T-helper 2 cell treated with Interferon-gamma antibody and Interleukin-4, amounts not matched to agents 5 μg/mL and 100 μg/mL, for 36 hours (primary cell): ENCODE measurements at regions not wholly inside any gene's neighbourhood (a gene's known extent, or its start where the extent isn't known, plus 50 kb on each side); places are given as distances from the start of the nearest gene placed in this dataset.
"Not testable (repeated sequence)": the region's sequence is repeated elsewhere in the genome, so short reads cannot be mapped to it uniquely, and the experiment has no call there.

Experiments used
- DNase-seq: peaks from one replicate; pipeline ENCODE4 v3.0.0; 2021; ENCODE audit warnings: low spot score
- H3K27ac Mint-ChIP-seq: one replicate; pipeline ENCODE4 v1.8.0; 2021; ENCODE audit warnings: mild to moderate bottlenecking, mixed read lengths
- H3K27me3 Mint-ChIP-seq: one replicate; pipeline ENCODE4 v1.8.0; 2021; ENCODE audit warnings: low read depth, mixed read lengths
- H3K36me3 Mint-ChIP-seq: one replicate; pipeline ENCODE4 v1.8.0; 2021; ENCODE audit warnings: low read depth, mixed read lengths
- H3K4me1 Mint-ChIP-seq: one replicate; pipeline ENCODE4 v1.8.0; 2021; ENCODE audit warnings: low read depth, mixed read lengths
- H3K4me3 Mint-ChIP-seq: one replicate; pipeline ENCODE4 v1.8.0; 2022; ENCODE audit warnings: mild to moderate bottlenecking, moderate library complexity, mixed read lengths
- H3K9me3 Mint-ChIP-seq: one replicate; pipeline ENCODE4 v1.8.0; 2021; ENCODE audit warnings: mixed read lengths

- H3K4me3 Mint-ChIP-seq: no peak overlapping the region
- no peak for DNase-seq
- H3K36me3 Mint-ChIP-seq: no peaks in the 10 kb centered on the region
- H3K4me1 Mint-ChIP-seq: no peaks in the 10 kb centered on the region
- H3K9me3 Mint-ChIP-seq: peaks cover 7% of the 10 kb centered on the region
- H3K27ac Mint-ChIP-seq: no peak overlapping the region
- no peaks in the 10 kb centered on the region for H3K27me3 Mint-ChIP-seq
Observed at GRCh38 chr18:42533009-42533575, 578.1 kb downstream of the PIK3C3 start.

GRCh38 chr18:42533616-42534015, 578.6 kb downstream of the PIK3C3 start:
- Mint-ChIP-seq H3K4me3 (no peak overlapping the region), H3K36me3 (no peaks in the 10 kb centered on the region), H3K27ac (no peak overlapping the region), H3K4me1 (no peaks in the 10 kb centered on the region), H3K9me3 (peaks cover 7% of the 10 kb centered on the region), H3K27me3 (no peaks in the 10 kb centered on the region)
- no peak for DNase-seq

- H3K9me3 Mint-ChIP-seq: peaks cover 7% of the 10 kb centered on the region
- no peaks in the 10 kb centered on the region for H3K36me3 Mint-ChIP-seq
- no peak overlapping the region for H3K4me3 Mint-ChIP-seq
- H3K4me1 Mint-ChIP-seq: no peaks in the 10 kb centered on the region
- H3K27ac Mint-ChIP-seq: no peak overlapping the region
- H3K27me3 Mint-ChIP-seq: no peaks in the 10 kb centered on the region
- no peak for DNase-seq
Observed at GRCh38 chr18:42534313-42534712, 579.3 kb downstream of the PIK3C3 start.

- Mint-ChIP-seq H3K27ac (no peak overlapping the region), H3K27me3 (no peaks in the 10 kb centered on the region), H3K4me3 (no peak overlapping the region), H3K36me3 (no peaks in the 10 kb centered on the region), H3K9me3 (peaks cover 3% of the 10 kb centered on the region), H3K4me1 (no peaks in the 10 kb centered on the region)
- DNase-seq: no peak
Observed at GRCh38 chr18:42536442-42536841, 579.0 kb downstream of the RIT2 start.

GRCh38 chr18:42537291-42537690, 578.2 kb downstream of the RIT2 start:
- no peaks in the 10 kb centered on the region for H3K27me3 Mint-ChIP-seq
- no peaks in the 10 kb centered on the region for H3K36me3 Mint-ChIP-seq
- no peak overlapping the region for H3K4me3 Mint-ChIP-seq
- H3K27ac Mint-ChIP-seq: no peak overlapping the region
- no peaks in the 10 kb centered on the region for H3K4me1 Mint-ChIP-seq
- no peak for DNase-seq
- H3K9me3 Mint-ChIP-seq: no peaks in the 10 kb centered on the region

GRCh38 chr18:42544901-42545300, 570.6 kb downstream of the RIT2 start:
- Mint-ChIP-seq H3K9me3 (peaks cover 7% of the 10 kb centered on the region), H3K4me1 (no peaks in the 10 kb centered on the region), H3K36me3 (no peaks in the 10 kb centered on the region), H3K27me3 (no peaks in the 10 kb centered on the region), H3K27ac (no peak overlapping the region), H3K4me3 (no peak overlapping the region)
- no peak for DNase-seq

- Mint-ChIP-seq H3K4me3 (no peak overlapping the region), H3K9me3 (peaks cover 7% of the 10 kb centered on the region), H3K36me3 (no peaks in the 10 kb centered on the region), H3K4me1 (no peaks in the 10 kb centered on the region), H3K27me3 (no peaks in the 10 kb centered on the region), H3K27ac (no peak overlapping the region)
- DNase-seq: no peak
Observed at GRCh38 chr18:42545825-42546224, 569.7 kb downstream of the RIT2 start.

GRCh38 chr18:42548493-42548892, 567.0 kb downstream of the RIT2 start:
- Mint-ChIP-seq H3K4me3 (no peak overlapping the region), H3K27ac (no peak overlapping the region), H3K9me3 (peaks cover 11% of the 10 kb centered on the region), H3K4me1 (no peaks in the 10 kb centered on the region), H3K36me3 (no peaks in the 10 kb centered on the region), H3K27me3 (no peaks in the 10 kb centered on the region)
- no peak for DNase-seq

GRCh38 chr18:42549596-42549995, 565.9 kb downstream of the RIT2 start:
- no peak overlapping the region for H3K4me3 Mint-ChIP-seq
- no peak overlapping the region for H3K27ac Mint-ChIP-seq
- DNase-seq: no peak
- H3K27me3 Mint-ChIP-seq: no peaks in the 10 kb centered on the region
- no peaks in the 10 kb centered on the region for H3K4me1 Mint-ChIP-seq
- H3K9me3 Mint-ChIP-seq: peaks cover 11% of the 10 kb centered on the region
- no peaks in the 10 kb centered on the region for H3K36me3 Mint-ChIP-seq

- H3K27ac Mint-ChIP-seq, H3K4me1 Mint-ChIP-seq, H3K36me3 Mint-ChIP-seq, DNase-seq, H3K4me3 Mint-ChIP-seq, H3K27me3 Mint-ChIP-seq: not testable (repeated sequence)
- H3K9me3 Mint-ChIP-seq: peaks cover 10% of the 10 kb centered on the region
Observed at GRCh38 chr18:42552559-42552958, 562.9 kb downstream of the RIT2 start.

- H3K27ac Mint-ChIP-seq: no peak overlapping the region
- H3K4me3 Mint-ChIP-seq: no peak overlapping the region
- H3K9me3 Mint-ChIP-seq: peaks cover 6% of the 10 kb centered on the region
- no peaks in the 10 kb centered on the region for H3K4me1 Mint-ChIP-seq
- H3K36me3 Mint-ChIP-seq: no peaks in the 10 kb centered on the region
- no peak for DNase-seq
- H3K27me3 Mint-ChIP-seq: no peaks in the 10 kb centered on the region
Observed at GRCh38 chr18:42559069-42559690, 556.3 kb downstream of the RIT2 start.

GRCh38 chr18:42561521-42561920, 554.0 kb downstream of the RIT2 start:
- Mint-ChIP-seq H3K4me3 (no peak overlapping the region), H3K27ac (no peak overlapping the region), H3K4me1 (no peaks in the 10 kb centered on the region), H3K27me3 (no peaks in the 10 kb centered on the region), H3K36me3 (no peaks in the 10 kb centered on the region), H3K9me3 (peaks cover 5% of the 10 kb centered on the region)
- DNase-seq: no peak

GRCh38 chr18:42563995-42564394, 551.5 kb downstream of the RIT2 start:
- Mint-ChIP-seq H3K36me3 (no peaks in the 10 kb centered on the region), H3K27me3 (no peaks in the 10 kb centered on the region), H3K4me1 (no peaks in the 10 kb centered on the region), H3K9me3 (peaks cover 4% of the 10 kb centered on the region), H3K4me3 (no peak overlapping the region), H3K27ac (no peak overlapping the region)
- DNase-seq: no peak

GRCh38 chr18:42564761-42565160, 550.7 kb downstream of the RIT2 start:
- no peaks in the 10 kb centered on the region for H3K36me3 Mint-ChIP-seq
- no peaks in the 10 kb centered on the region for H3K27me3 Mint-ChIP-seq
- DNase-seq: no peak
- H3K4me3 Mint-ChIP-seq: no peak overlapping the region
- H3K9me3 Mint-ChIP-seq: peaks cover 4% of the 10 kb centered on the region
- no peaks in the 10 kb centered on the region for H3K4me1 Mint-ChIP-seq
- H3K27ac Mint-ChIP-seq: no peak overlapping the region

GRCh38 chr18:42568773-42569172, 546.7 kb downstream of the RIT2 start:
- Mint-ChIP-seq H3K36me3 (no peaks in the 10 kb centered on the region), H3K4me1 (no peaks in the 10 kb centered on the region), H3K27me3 (no peaks in the 10 kb centered on the region), H3K9me3 (peaks cover 4% of the 10 kb centered on the region), H3K4me3 (no peak overlapping the region), H3K27ac (no peak overlapping the region)
- DNase-seq: no peak
